Endothelial cell of umbilical vein (primary cell): ENCODE measurements at regions not wholly inside any gene's neighbourhood (a gene's known extent, or its start where the extent isn't known, plus 50 kb on each side); places are given as distances from the start of the nearest gene placed in this dataset.

Experiments used
- BruUV-seq: library from RNA; stranded (reverse); fragments of 400-500 nt; replicated peaks from 2 replicates; lab custom pipeline; 2021; lab: Mats Ljungman, UMichigan
- CTCF ChIA-PET: fragments of 300-600, 350-600 bp; sonication (Branson Sonifier 250); formaldehyde crosslinking; loops from one replicate; lab custom pipeline; 2021; ENCODE audit warnings: antibody characterized with exemption, inconsistent platforms; lab: Charles Lee
- POLR2A ChIA-PET: fragments of 300-600, 350-600 bp; sonication (Branson Sonifier 250); formaldehyde crosslinking; loops from one replicate; lab custom pipeline; 2021; ENCODE audit warnings: antibody characterized with exemption, inconsistent platforms; lab: Charles Lee
- DNase-seq: peaks from one replicate; pipeline ENCODE4 v3.0.0-alpha.2; 2011; ENCODE audit warnings: low read depth, low spot score
- FAIRE-seq: peaks from 2 replicates; lab custom pipeline; 2011; peaks lifted over from hg19 to GRCh38; lab: Jason Lieb, UNC
- H2AFZ ChIP-seq: 2 replicates; pipeline ENCODE4 v1.6.0; 2012; ENCODE audit warnings: low read depth, low read length, control low read depth, inconsistent platforms
- H3K27ac ChIP-seq: 2 replicates; pipeline ENCODE4 v1.5.1; 2011; ENCODE audit warnings: low read depth, mild to moderate bottlenecking, control low read depth, low read length, moderate library complexity; ENCODE audit not compliant: insufficient read depth
- H3K27me3 ChIP-seq, 2 experiments: 2 replicates each; pipeline versions ENCODE4 v1.6.0 to v1.6.1; 2011; ENCODE audit warnings: low read length in 2 of 2, mixed read lengths in 1 of 2; ENCODE audit not compliant: control insufficient read depth in 2 of 2, insufficient read depth in 2 of 2
- H3K36me3 ChIP-seq, 2 experiments: 2 replicates in 1 of 2; 3 replicates in 1 of 2; pipeline ENCODE4 v1.5.1; 2011; ENCODE audit warnings: low read length in 2 of 2, mild to moderate bottlenecking in 1 of 2, moderate library complexity in 1 of 2; ENCODE audit not compliant: control insufficient read depth in 2 of 2, insufficient read depth in 2 of 2; ENCODE audit errors: extremely low read depth in 1 of 2
- H3K4me1 ChIP-seq: 3 replicates; pipeline ENCODE4 v1.5.1; 2011; ENCODE audit warnings: mild to moderate bottlenecking, low read length; ENCODE audit not compliant: control insufficient read depth, insufficient read depth; ENCODE audit errors: extremely low read depth
- H3K4me2 ChIP-seq: 2 replicates; pipeline ENCODE4 v1.6.1; 2011; ENCODE audit warnings: low read length, control low read depth, mixed read lengths; ENCODE audit not compliant: insufficient read depth
- H3K4me3 ChIP-seq, 3 experiments: fragments of 200-600 bp in 1 of 3; sonication (generic), shearing (Covaris generic) in 1 of 3; replicated peaks in 1 of 3; 2 replicates each; pipeline ENCODE4 v1.5.1; 2011 to 2016; ENCODE audit warnings: control low read depth in 3 of 3, low read length in 3 of 3, mild to moderate bottlenecking in 2 of 3, inconsistent platforms in 1 of 3, low read depth in 1 of 3, moderate library complexity in 1 of 3; ENCODE audit not compliant: insufficient read depth in 1 of 3
- H3K79me2 ChIP-seq: 2 replicates; pipeline ENCODE4 v1.6.0; 2012; ENCODE audit warnings: low read length, inconsistent platforms; ENCODE audit not compliant: control insufficient read depth, insufficient read depth
- H3K9ac ChIP-seq: replicated peaks from 2 replicates; pipeline ENCODE3; 2011; ENCODE audit warnings: low read length, control low read depth; ENCODE audit not compliant: insufficient read depth; ENCODE audit errors: extremely low read depth
- H3K9me1 ChIP-seq: replicated peaks from 3 replicates; pipeline ENCODE4 v1.6.0; 2011; ENCODE audit warnings: mild to moderate bottlenecking, low read length; ENCODE audit not compliant: control insufficient read depth, insufficient read depth; ENCODE audit errors: extremely low read depth
- H3K9me3 ChIP-seq: replicated peaks from 2 replicates; pipeline ENCODE4 v1.5.1; 2012; ENCODE audit warnings: low read length, inconsistent platforms; ENCODE audit not compliant: control insufficient read depth, insufficient read depth
- H4K20me1 ChIP-seq: replicated peaks from 2 replicates; pipeline ENCODE3; 2011; ENCODE audit warnings: mild to moderate bottlenecking, low read length; ENCODE audit not compliant: control insufficient read depth, insufficient read depth; ENCODE audit errors: extremely low read depth
- EZH2 ChIP-seq: IDR thresholded peaks from 2 replicates; pipeline ENCODE4 v1.6.1; 2012; ENCODE audit warnings: borderline replicate concordance, low read depth, mild to moderate bottlenecking, moderate library complexity, low read length, inconsistent platforms; ENCODE audit not compliant: severe bottlenecking
- FOS ChIP-seq: IDR thresholded peaks from 2 replicates; pipeline ENCODE4 v1.6.1; 2011; ENCODE audit warnings: mild to moderate bottlenecking, low read length, moderate library complexity, borderline replicate concordance; ENCODE audit not compliant: insufficient read depth
- GATA2 ChIP-seq: IDR thresholded peaks from 2 replicates; pipeline ENCODE4 v1.7.0; 2011; ENCODE audit warnings: low read depth, mild to moderate bottlenecking, moderate library complexity, mixed read lengths, low read length; ENCODE audit not compliant: insufficient read length, insufficient read depth
- JUN ChIP-seq: IDR thresholded peaks from 2 replicates; pipeline ENCODE4 v1.6.1; 2011; ENCODE audit warnings: borderline replicate concordance, low read depth; ENCODE audit not compliant: insufficient read length, insufficient read depth
- MAX ChIP-seq: IDR thresholded peaks from 2 replicates; pipeline ENCODE4 v1.6.1; 2011; ENCODE audit not compliant: insufficient read depth, insufficient read length
- MYC ChIP-seq: IDR thresholded peaks from one replicate; pipeline ENCODE4 v1.6.1; 2011; ENCODE audit warnings: mild to moderate bottlenecking, low read depth, low read length
- POLR2A ChIP-seq: IDR thresholded peaks from 2 replicates; pipeline ENCODE4 v1.6.1; 2012; ENCODE audit warnings: low read depth, mild to moderate bottlenecking, control low read depth, low read length
- POLR2AphosphoS5 ChIP-seq: IDR thresholded peaks from 2 replicates; pipeline ENCODE4 v1.6.1; 2012; ENCODE audit warnings: low read depth, mild to moderate bottlenecking, control low read depth, low read length, moderate library complexity; ENCODE audit not compliant: insufficient read depth
- dilution Hi-C: fragments of 300-500 bp; cut with MboI; formaldehyde crosslinking; loops from one replicate; pipeline ENCODE4 v1.15.0; 2019; ENCODE audit warnings: low sequenced_read_pairs; ENCODE audit not compliant: extremely low pct_ligation_motif_present
- intact Hi-C: fragments of 100-400 bp; cut with micrococcal nuclease; formaldehyde crosslinking; loops from one replicate; pipeline ENCODE4 v1.10.0; 2022
- TF ChIP-seq, protein P1 (sequence below), 2 donors: IDR thresholded peaks; 1 replicate in 1 of 2; 2 replicates in 1 of 2; pipeline ENCODE4 v1.5.1; 2011; ENCODE audit warnings: low read length in 2 of 2, mild to moderate bottlenecking in 2 of 2, moderate library complexity in 2 of 2, control low read depth in 1 of 2, inconsistent platforms in 1 of 2, low read depth in 1 of 2; ENCODE audit not compliant: insufficient read depth in 1 of 2; ENCODE audit errors: extremely low read depth in 1 of 2

- H3K4me3 ChIP-seq: no peak overlapping the region
- H3K9me3 ChIP-seq: no peaks in the 10 kb centered on the region
- DNase-seq (no peak), FAIRE-seq (no peak)
- TF ChIP-seq GATA2 (no peak), JUN (no peak), POLR2AphosphoS5 (no peak), FOS (no peak), EZH2 (no peak), POLR2A (no peak), MYC (no peak), MAX (no peak)
- TF ChIP-seq, protein P1, sequence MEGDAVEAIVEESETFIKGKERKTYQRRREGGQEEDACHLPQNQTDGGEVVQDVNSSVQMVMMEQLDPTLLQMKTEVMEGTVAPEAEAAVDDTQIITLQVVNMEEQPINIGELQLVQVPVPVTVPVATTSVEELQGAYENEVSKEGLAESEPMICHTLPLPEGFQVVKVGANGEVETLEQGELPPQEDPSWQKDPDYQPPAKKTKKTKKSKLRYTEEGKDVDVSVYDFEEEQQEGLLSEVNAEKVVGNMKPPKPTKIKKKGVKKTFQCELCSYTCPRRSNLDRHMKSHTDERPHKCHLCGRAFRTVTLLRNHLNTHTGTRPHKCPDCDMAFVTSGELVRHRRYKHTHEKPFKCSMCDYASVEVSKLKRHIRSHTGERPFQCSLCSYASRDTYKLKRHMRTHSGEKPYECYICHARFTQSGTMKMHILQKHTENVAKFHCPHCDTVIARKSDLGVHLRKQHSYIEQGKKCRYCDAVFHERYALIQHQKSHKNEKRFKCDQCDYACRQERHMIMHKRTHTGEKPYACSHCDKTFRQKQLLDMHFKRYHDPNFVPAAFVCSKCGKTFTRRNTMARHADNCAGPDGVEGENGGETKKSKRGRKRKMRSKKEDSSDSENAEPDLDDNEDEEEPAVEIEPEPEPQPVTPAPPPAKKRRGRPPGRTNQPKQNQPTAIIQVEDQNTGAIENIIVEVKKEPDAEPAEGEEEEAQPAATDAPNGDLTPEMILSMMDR (IDR thresholded peaks at IDR 0.05; ENCODE audit: extremely low read depth in 1 of 2, insufficient read depth in 1 of 2, low read depth in 1 of 2, low read length in 2 of 2): no peak
- H3K27me3 ChIP-seq: no peaks in the 10 kb centered on the region
- no peak overlapping the region for H2AFZ ChIP-seq
- H3K4me1 ChIP-seq: peaks cover 4% of the 10 kb centered on the region
- ChIA-PET CTCF (no interaction called here), POLR2A (no interaction called here)
- H3K9ac ChIP-seq: no peak overlapping the region
- H3K36me3 ChIP-seq: no peaks in the 10 kb centered on the region
- intact Hi-C loops (no loop called here), dilution Hi-C loops (no loop called here)
- H3K27ac ChIP-seq: no peak overlapping the region
- H4K20me1 ChIP-seq: no peaks in the 10 kb centered on the region
- H3K79me2 ChIP-seq: no peaks in the 10 kb centered on the region
- BruUV-seq: no TSS peak
- H3K9me1 ChIP-seq: no peaks in the 10 kb centered on the region
- no peak overlapping the region for H3K4me2 ChIP-seq
These were observed 205.6 kb downstream of the RHOU start for GRCh38 chr1:228940926-228941325.
